ENCODE measurements at regions not wholly inside any gene's neighbourhood (a gene's known extent, or its start where the extent isn't known, plus 50 kb on each side); places are given as distances from the start of the nearest gene placed in this dataset.

- Histone ChIP-seq H3K4me1 (ENCODE audit: low read length) (peaks cover 12% of the 10 kb centered on the region), H3K9me3 (ENCODE audit: insufficient read depth, low read length) (0 out of 2 replicates have a peak, but pooled peaks cover 8% of the 10 kb centered on the region), H3K27me3 (ENCODE audit: low read depth, low read length) (no peaks in the 10 kb centered on the region), H3K36me3 (replicated peaks; ENCODE audit: low read depth, low read length) (no peaks in the 10 kb centered on the region), H3K79me2 (ENCODE audit: low read length) (no peaks in the 10 kb centered on the region), H3K4me3 (ENCODE audit: low read length) (no peak overlapping the region), H3K27ac (ENCODE audit: low read length) (peak overlapping the region; percentile 29; the same call in 1 of the 2 replicates), H3K4me2 (ENCODE audit: low read length) (peak overlapping the region; percentile 42), H3K9ac (ENCODE audit: low read length) (peak overlapping the region; percentile 30; the same call in 1 of the 2 replicates), H2AFZ (ENCODE audit: low read depth, low read length) (peak overlapping the region; percentile 86), H4K20me1 (ENCODE audit: insufficient read depth, low read length) (no peaks in the 10 kb centered on the region)
- TF ChIP-seq CTCF (IDR thresholded peaks at IDR 0.05; ENCODE audit: low read depth, low read length) (no peak), EZH2phosphoT487 (IDR thresholded peaks at IDR 0.05; ENCODE audit: low read depth) (no peak)
Measured at GRCh38 chr9:6068983-6069382, 53.6 kb upstream of the RANBP6 start.

- Histone ChIP-seq H3K4me1 (ENCODE audit: low read length) (peaks cover 12% of the 10 kb centered on the region), H3K36me3 (replicated peaks; ENCODE audit: low read depth, low read length) (no peaks in the 10 kb centered on the region), H3K27me3 (ENCODE audit: low read depth, low read length) (no peaks in the 10 kb centered on the region), H3K9me3 (ENCODE audit: insufficient read depth, low read length) (0 out of 2 replicates have a peak, but pooled peaks cover 8% of the 10 kb centered on the region), H3K4me2 (ENCODE audit: low read length) (no peak overlapping the region), H4K20me1 (ENCODE audit: insufficient read depth, low read length) (no peaks in the 10 kb centered on the region), H3K4me3 (ENCODE audit: low read length) (no peak overlapping the region), H3K79me2 (ENCODE audit: low read length) (no peaks in the 10 kb centered on the region), H3K27ac (ENCODE audit: low read length) (no peak overlapping the region), H2AFZ (ENCODE audit: low read depth, low read length) (no peak overlapping the region), H3K9ac (ENCODE audit: low read length) (no peak overlapping the region)
- TF ChIP-seq CTCF (IDR thresholded peaks at IDR 0.05; ENCODE audit: low read depth, low read length) (no peak), EZH2phosphoT487 (IDR thresholded peaks at IDR 0.05; ENCODE audit: low read depth) (no peak)
Measured at GRCh38 chr9:6067426-6067825, 52.0 kb upstream of the RANBP6 start.
